Activated CD8-positive, alpha-beta T cell treated with anti-CD3 and anti-CD28 coated beads for 36 hours (primary cell): ENCODE measurements at regions not wholly inside any gene's neighbourhood (a gene's known extent, or its start where the extent isn't known, plus 50 kb on each side); places are given as distances from the start of the nearest gene placed in this dataset.

ENCODE experiments used
- ATAC-seq: fragments of 200-7000 bp; cut with Tn5 transposase; one replicate; pipeline ENCODE4 v1.10.0; 2021; ENCODE audit warnings: mild to moderate bottlenecking, moderate library complexity
- CTCF ChIA-PET: fragments of 350-600 bp; sonication (Branson Sonifier 250); formaldehyde crosslinking; loops from one replicate; lab custom pipeline; 2021; ENCODE audit warnings: antibody characterized with exemption; lab: Charles Lee
- POLR2A ChIA-PET: fragments of 350-600 bp; sonication (Branson Sonifier 250); formaldehyde crosslinking; loops from one replicate; lab custom pipeline; 2021; ENCODE audit warnings: antibody characterized with exemption; lab: Charles Lee
- DNase-seq: peaks from one replicate; pipeline ENCODE4 v3.0.0-alpha.2; 2020
- H3K27ac Mint-ChIP-seq: one replicate; pipeline ENCODE4 v1.8.0; 2021; ENCODE audit warnings: mild to moderate bottlenecking, mixed read lengths
- H3K27me3 Mint-ChIP-seq: one replicate; pipeline ENCODE4 v1.8.0; 2021; ENCODE audit warnings: mixed read lengths
- H3K36me3 Mint-ChIP-seq: one replicate; pipeline ENCODE4 v1.8.0; 2021; ENCODE audit warnings: low read depth, mixed read lengths
- H3K4me1 Mint-ChIP-seq: one replicate; pipeline ENCODE4 v1.8.0; 2021; ENCODE audit warnings: low read depth, mixed read lengths
- H3K4me3 Mint-ChIP-seq: one replicate; pipeline ENCODE4 v1.8.0; 2021; ENCODE audit warnings: mild to moderate bottlenecking, moderate library complexity, mixed read lengths
- H3K9me3 Mint-ChIP-seq: one replicate; pipeline ENCODE4 v1.8.0; 2021; ENCODE audit warnings: mixed read lengths
- CTCF ChIP-seq: fragments of 200-600 bp; IDR thresholded peaks from one replicate; pipeline ENCODE4 v1.8.0; 2022; ENCODE audit warnings: antibody characterized with exemption, mild to moderate bottlenecking
- intact Hi-C: fragments of 100-400 bp; cut with micrococcal nuclease; formaldehyde crosslinking; loops from one replicate; pipeline ENCODE4 v1.10.0; 2022

DNA sequence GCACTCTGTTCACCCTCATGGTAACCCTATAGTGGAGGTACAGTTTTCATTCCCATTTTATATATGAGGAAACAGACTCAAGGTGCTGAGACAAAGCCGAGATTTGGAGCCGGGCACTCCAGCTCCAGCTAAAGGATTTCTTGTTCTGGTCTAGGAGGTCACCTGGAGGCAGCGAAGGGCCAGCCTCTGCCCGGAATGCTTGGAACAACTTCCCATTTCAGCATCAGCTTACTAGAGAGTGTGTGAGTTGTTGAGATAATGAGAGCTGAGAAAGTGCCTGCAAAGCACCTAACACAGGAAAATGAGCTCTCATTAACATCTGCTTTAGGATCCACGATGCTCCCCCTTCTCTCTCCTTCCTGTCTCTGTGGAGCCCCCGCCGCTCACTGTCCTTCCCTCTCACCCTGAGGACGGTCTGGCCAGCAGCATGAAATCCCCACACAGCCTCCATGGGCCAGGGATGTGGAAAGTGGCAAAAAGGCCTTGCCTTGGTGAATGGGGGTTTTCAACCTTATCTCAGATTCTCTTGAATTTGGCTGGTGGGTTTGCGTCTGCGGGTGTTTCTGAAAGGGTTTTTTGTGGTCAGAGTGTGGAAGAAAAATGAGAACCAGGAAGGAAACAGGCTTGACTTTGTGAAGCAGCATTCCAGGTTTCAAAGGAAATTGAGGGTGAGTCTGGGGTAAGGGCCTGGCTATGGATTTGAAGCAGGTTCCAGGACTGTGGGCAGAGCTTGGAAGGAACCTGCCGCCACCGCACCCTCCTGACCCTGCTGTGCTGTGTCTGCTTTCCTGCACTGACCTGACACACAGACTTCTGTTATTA is 178.7 kb downstream of the FOXL1 start:
- TF ChIP-seq CTCF: no peak
- DNase-seq (no peak), ATAC-seq (no peak)
- Mint-ChIP-seq H3K27me3 (peaks cover 26% of the 10 kb centered on the region), H3K4me3 (no peak overlapping the region), H3K27ac (no peak overlapping the region), H3K4me1 (peaks cover 3% of the 10 kb centered on the region), H3K9me3 (no peaks in the 10 kb centered on the region), H3K36me3 (no peaks in the 10 kb centered on the region)
- CTCF ChIA-PET: no interaction called here
- POLR2A ChIA-PET: no interaction called here
- intact Hi-C loops: no loop called here

GRCh38 chr16:86757704-86758040 is 179.3 kb downstream of the FOXL1 start:
- no peak for DNase-seq

GRCh38 chr16:86758932-86759331 is 180.6 kb downstream of the FOXL1 start:
- H3K4me1 Mint-ChIP-seq: peaks cover 3% of the 10 kb centered on the region
- no peak overlapping the region for H3K4me3 Mint-ChIP-seq
- no peaks in the 10 kb centered on the region for H3K9me3 Mint-ChIP-seq
- TF ChIP-seq CTCF: no peak
- POLR2A ChIA-PET: no interaction called here
- H3K27ac Mint-ChIP-seq: no peak overlapping the region
- intact Hi-C loops: no loop called here
- DNase-seq (no peak), ATAC-seq (no peak)
- CTCF ChIA-PET: interaction anchor here (1.2 kb wide), 1 partner anchor 12 kb away, joined by 3 read pairs; no protein-coding TSS in a partner anchor
- H3K27me3 Mint-ChIP-seq: peaks cover 28% of the 10 kb centered on the region
- H3K36me3 Mint-ChIP-seq: no peaks in the 10 kb centered on the region

More at GRCh38 chr16:86757704-86758040, 179.3 kb downstream of the FOXL1 start:
- H3K4me3 Mint-ChIP-seq: no peak overlapping the region
- ChIA-PET POLR2A (no interaction called here), CTCF (no interaction called here)
- no peaks in the 10 kb centered on the region for H3K36me3 Mint-ChIP-seq
- peaks cover 27% of the 10 kb centered on the region for H3K27me3 Mint-ChIP-seq
- H3K9me3 Mint-ChIP-seq: no peaks in the 10 kb centered on the region
- no peak overlapping the region for H3K27ac Mint-ChIP-seq
- ATAC-seq: no peak
- H3K4me1 Mint-ChIP-seq: peaks cover 3% of the 10 kb centered on the region
- TF ChIP-seq CTCF: no peak
- intact Hi-C loops: no loop called here

DNA sequence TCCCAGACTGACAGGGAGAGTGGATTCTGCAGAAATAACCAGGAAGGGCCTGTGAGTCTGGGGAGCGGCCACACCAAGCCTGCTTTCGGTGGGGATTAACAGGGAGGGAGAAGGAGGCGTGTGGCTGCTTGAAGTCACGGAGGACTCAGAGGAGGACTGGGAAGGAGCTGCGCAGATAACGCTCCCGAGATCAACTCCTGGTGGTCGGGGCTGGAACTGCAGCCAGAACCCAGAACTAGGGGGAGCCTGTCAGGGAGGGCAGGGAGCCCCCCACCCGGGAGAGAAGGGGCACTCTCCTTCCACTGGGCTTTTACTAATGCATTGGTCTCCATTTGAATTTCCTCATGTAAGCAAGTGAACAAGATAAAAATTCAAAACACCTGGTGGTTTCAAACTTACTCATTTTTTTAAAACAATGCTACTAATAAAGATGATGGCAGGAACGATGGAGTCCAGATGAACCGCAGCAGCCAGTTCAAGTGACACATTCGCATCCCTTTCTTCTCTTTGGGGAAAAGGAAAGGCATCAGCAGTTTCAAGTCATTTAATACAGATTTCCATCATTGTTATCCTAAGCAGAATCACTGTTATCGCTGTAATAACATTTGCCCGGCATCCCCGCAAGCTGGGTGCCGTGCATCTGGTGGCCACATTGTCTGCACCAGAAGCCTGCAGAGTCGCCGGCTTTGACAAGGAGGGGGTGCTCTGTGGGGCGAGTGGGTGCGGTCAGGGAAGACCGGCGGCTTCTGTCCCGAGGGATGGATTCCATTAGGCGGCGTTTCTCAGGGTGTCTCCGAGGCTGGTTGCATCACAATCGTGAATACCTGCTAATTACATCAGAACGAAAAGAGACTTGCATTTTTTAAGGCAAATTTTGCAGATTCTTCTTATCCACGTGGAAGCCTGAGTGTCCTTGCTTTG is 183.0 kb downstream of the FOXL1 start:
- H3K27me3 Mint-ChIP-seq: peaks cover 33% of the 10 kb centered on the region
- peak; percentile 69 for ATAC-seq
- CTCF ChIA-PET: interaction anchor here (0.7 to 1.5 kb wide), 4 partner anchors 9 to 271 kb away, joined by 3 to 6 read pairs (median 4); no protein-coding TSS in a partner anchor
- intact Hi-C loops: loop anchor here (10.0 kb wide), 1 partner anchor 197 kb away; the partner anchor contains the start of gene FOXC2
- no peak overlapping the region for H3K27ac Mint-ChIP-seq
- TF ChIP-seq CTCF: peak; percentile 84
- H3K4me1 Mint-ChIP-seq: peaks cover 3% of the 10 kb centered on the region
- POLR2A ChIA-PET: no interaction called here
- DNase-seq: peak; percentile 63
- H3K36me3 Mint-ChIP-seq: no peaks in the 10 kb centered on the region
- no peaks in the 10 kb centered on the region for H3K9me3 Mint-ChIP-seq
- H3K4me3 Mint-ChIP-seq: no peak overlapping the region
